ENCODE measurements at regions not wholly inside any gene's neighbourhood (a gene's known extent, or its start where the extent isn't known, plus 50 kb on each side); places are given as distances from the start of the nearest gene placed in this dataset.
"Not testable (repeated sequence)": the region's sequence is repeated elsewhere in the genome, so short reads cannot be mapped to it uniquely, and the experiment has no call there.

DNA sequence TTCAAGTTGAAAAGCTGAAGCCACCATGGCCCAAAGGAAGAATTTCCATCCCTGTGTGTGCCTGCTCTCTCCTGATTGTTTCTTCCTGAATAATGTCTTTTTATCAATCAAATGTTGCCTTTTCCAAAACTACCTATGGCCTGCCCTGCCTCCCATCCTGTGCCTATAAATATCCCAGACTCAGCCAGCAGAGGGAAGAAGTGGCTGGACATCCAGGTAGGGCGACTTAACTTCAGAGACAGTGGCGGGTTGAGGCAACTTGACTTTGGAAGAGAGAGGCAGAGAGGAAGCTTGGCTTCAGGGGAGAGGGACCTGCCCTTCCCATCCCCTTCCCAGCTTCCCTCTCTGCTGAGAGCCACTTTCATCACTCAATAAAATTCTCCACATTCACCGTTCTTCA is 133.0 kb downstream of the LCA5 start:
- Histone ChIP-seq H3K9me3 (no peaks in the 10 kb centered on the region), H3K27me3 (no peaks in the 10 kb centered on the region), H3K4me1 (no peaks in the 10 kb centered on the region), H3K27ac (no peak overlapping the region), H3K36me3 (no peaks in the 10 kb centered on the region), H3K4me3 (no peak overlapping the region)
- no peak for DNase-seq (ENCODE audit: low spot score in 2 of 2)
- TF ChIP-seq POLR2A (IDR thresholded peaks at IDR 0.05) (no peak), POLR2AphosphoS5 (IDR thresholded peaks at IDR 0.05) (no peak), EP300 (IDR thresholded peaks at IDR 0.05) (no peak)
- TF ChIP-seq, protein P1, sequence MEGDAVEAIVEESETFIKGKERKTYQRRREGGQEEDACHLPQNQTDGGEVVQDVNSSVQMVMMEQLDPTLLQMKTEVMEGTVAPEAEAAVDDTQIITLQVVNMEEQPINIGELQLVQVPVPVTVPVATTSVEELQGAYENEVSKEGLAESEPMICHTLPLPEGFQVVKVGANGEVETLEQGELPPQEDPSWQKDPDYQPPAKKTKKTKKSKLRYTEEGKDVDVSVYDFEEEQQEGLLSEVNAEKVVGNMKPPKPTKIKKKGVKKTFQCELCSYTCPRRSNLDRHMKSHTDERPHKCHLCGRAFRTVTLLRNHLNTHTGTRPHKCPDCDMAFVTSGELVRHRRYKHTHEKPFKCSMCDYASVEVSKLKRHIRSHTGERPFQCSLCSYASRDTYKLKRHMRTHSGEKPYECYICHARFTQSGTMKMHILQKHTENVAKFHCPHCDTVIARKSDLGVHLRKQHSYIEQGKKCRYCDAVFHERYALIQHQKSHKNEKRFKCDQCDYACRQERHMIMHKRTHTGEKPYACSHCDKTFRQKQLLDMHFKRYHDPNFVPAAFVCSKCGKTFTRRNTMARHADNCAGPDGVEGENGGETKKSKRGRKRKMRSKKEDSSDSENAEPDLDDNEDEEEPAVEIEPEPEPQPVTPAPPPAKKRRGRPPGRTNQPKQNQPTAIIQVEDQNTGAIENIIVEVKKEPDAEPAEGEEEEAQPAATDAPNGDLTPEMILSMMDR (IDR thresholded peaks at IDR 0.05): no peak
- WGBS: 90% methylated on average over 3 of the region's 3 CpGs

DNA sequence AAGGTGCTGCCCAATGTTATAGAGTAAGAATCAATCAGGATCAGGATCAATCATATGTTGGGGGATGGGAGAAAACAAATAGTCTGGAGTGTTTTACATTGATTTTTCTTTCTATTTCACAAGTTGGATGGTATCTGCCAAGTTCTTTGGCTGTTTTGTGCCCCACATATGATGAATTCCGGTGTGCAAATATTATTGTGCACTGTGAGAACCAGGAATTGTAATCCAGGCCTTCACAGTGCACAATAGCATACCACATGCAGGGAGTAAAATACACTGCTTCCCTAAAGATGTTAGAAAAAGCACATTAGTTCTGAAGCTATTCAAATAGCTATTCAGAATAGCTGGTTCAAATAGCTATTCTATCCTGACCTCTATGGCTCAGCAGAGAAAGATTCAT is 133.7 kb downstream of the LCA5 start:
- 89% methylated on average over 1 of the region's 1 CpG for WGBS
- DNase-seq (ENCODE audit: low spot score in 2 of 2): no peak
- H3K4me3 ChIP-seq: no peak overlapping the region
- TF ChIP-seq EP300 (IDR thresholded peaks at IDR 0.05): no peak
- TF ChIP-seq, protein P1 (IDR thresholded peaks at IDR 0.05): no peak
- H3K27me3 ChIP-seq: no peaks in the 10 kb centered on the region
- H3K27ac ChIP-seq: no peak overlapping the region
- H3K4me1 ChIP-seq: no peaks in the 10 kb centered on the region
- no peaks in the 10 kb centered on the region for H3K9me3 ChIP-seq
- no peaks in the 10 kb centered on the region for H3K36me3 ChIP-seq

DNA sequence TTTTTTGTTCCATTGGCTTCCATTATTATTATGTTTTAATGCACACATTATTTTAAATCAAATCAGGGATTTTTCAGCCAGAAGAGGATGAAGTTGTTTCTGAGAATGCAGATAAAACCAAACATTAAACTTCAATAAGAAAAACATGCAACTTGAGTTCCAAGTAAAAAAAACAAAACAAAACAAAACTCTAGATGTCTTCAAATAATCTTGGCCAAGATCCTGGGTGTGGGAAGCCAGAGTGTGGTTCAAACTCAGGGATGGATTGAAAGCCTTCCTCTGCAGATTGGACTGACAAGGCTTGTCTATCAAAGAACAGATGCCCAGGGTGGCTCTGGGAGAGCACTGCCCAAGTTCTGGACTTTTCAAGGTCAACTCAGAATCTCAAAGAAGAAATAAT is 134.1 kb downstream of the LCA5 start:
- Histone ChIP-seq H3K27ac (no peak overlapping the region), H3K9me3 (no peaks in the 10 kb centered on the region)

DNA sequence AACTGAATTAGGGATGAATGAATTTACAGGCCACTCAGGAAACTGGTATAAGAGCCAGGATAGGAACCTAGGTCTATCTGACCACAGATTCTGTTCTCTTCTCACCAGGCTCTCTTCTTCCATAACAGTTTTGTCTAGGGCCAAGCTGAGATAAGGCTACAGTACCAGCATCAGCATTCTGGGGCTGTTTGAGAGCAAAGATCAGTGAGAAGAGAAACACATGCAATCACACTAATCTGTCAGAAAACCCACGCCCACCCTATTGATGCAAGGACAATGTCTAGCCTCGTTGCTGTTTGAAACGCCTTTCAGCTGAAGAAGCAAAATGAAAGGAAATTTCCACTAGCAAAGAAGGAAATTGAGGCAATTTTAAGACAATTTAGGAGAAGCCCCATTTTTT is 137.7 kb downstream of the LCA5 start:
- TF ChIP-seq POLR2AphosphoS5 (IDR thresholded peaks at IDR 0.05) (no peak), EP300 (IDR thresholded peaks at IDR 0.05) (no peak), POLR2A (IDR thresholded peaks at IDR 0.05) (no peak)
- TF ChIP-seq, protein P1 (IDR thresholded peaks at IDR 0.05): no peak
- Histone ChIP-seq H3K27ac (no peak overlapping the region), H3K36me3 (no peaks in the 10 kb centered on the region), H3K4me3 (no peak overlapping the region), H3K4me1 (no peaks in the 10 kb centered on the region), H3K9me3 (no peaks in the 10 kb centered on the region), H3K27me3 (no peaks in the 10 kb centered on the region)
- no peak for DNase-seq (ENCODE audit: low spot score in 2 of 2)
- WGBS: 85% methylated on average over 3 of the region's 3 CpGs

More for the DNA sequence above, 134.1 kb downstream of the LCA5 start:
- Histone ChIP-seq H3K4me3 (no peak overlapping the region), H3K36me3 (no peaks in the 10 kb centered on the region), H3K27me3 (no peaks in the 10 kb centered on the region), H3K4me1 (no peaks in the 10 kb centered on the region)
- no peak for TF ChIP-seq EP300 (IDR thresholded peaks at IDR 0.05)
- TF ChIP-seq POLR2AphosphoS5 (IDR thresholded peaks at IDR 0.05): no peak
- no peak for DNase-seq (ENCODE audit: low spot score in 2 of 2)

DNA sequence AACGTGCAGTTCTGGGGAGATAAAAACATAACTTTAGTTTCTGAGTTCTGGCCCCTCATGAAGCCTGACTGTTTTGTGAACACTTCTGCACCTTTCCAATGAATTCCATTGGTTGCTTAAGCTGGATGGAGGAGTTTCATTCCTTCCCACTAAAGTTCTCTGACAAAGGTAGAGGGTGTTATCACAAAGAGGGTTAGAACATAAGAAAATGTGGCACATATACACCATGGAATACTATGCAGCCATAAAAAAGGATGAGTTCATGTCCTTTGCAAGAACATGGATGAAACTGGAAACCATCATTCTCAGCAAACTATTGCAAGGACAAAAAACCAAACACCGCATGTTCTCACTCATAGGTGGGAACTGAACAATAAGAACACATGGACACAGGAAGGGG is 138.6 kb downstream of the LCA5 start:
- 68% methylated on average over 2 of the region's 2 CpGs for WGBS
- not testable (repeated sequence) for H3K27me3 ChIP-seq; H3K9me3 ChIP-seq; H3K27ac ChIP-seq; DNase-seq (ENCODE audit: low spot score in 2 of 2); H3K4me1 ChIP-seq; H3K4me3 ChIP-seq; H3K36me3 ChIP-seq

DNA sequence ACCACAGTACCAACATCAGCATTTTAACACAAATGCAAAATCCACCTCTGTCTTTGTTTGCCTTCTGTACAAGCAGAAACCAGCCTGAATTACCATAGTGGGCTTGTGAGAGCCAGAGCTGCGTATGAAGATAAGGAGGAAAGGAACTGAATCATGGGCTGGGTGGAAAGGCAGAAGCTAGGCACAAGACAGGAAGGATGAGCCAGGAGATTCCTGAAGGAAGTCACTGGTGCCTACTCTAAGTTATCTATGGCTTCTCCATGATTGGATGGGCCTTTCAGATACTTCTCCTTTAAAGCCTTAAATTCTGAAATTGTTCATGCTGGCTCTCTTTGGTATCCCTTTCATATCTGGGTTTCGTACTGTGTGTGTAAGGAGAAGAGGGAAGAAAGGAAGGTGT is 140.6 kb downstream of the LCA5 start:
- Histone ChIP-seq H3K4me1 (no peaks in the 10 kb centered on the region), H3K27ac (no peak overlapping the region), H3K4me3 (no peak overlapping the region), H3K27me3 (no peaks in the 10 kb centered on the region), H3K9me3 (no peaks in the 10 kb centered on the region), H3K36me3 (no peaks in the 10 kb centered on the region)
- DNase-seq (ENCODE audit: low spot score in 2 of 2): no peak
- TF ChIP-seq POLR2A (IDR thresholded peaks at IDR 0.05) (no peak), POLR2AphosphoS5 (IDR thresholded peaks at IDR 0.05) (no peak), EP300 (IDR thresholded peaks at IDR 0.05) (no peak)
- TF ChIP-seq, protein P1 (IDR thresholded peaks at IDR 0.05): no peak
- 93% methylated on average over 2 of the region's 2 CpGs for WGBS

Measured in suprapubic skin (tissue), 4 donors.